ENCODE measurements at regions not wholly inside any gene's neighbourhood (a gene's known extent, or its start where the extent isn't known, plus 50 kb on each side); places are given as distances from the start of the nearest gene placed in this dataset.

GRCh38 chr6:79780881-79781280 is 149.8 kb downstream of the SH3BGRL2 start:
- TF ChIP-seq CTCF (IDR thresholded peaks at IDR 0.05) (no peak), REST (IDR thresholded peaks at IDR 0.05; ENCODE audit: low read depth, low read length) (no peak), EZH2phosphoT487 (IDR thresholded peaks at IDR 0.05; ENCODE audit: borderline replicate concordance, low read depth) (no peak), EP300 (IDR thresholded peaks at IDR 0.05; ENCODE audit: borderline replicate concordance in 1 of 2, low read depth in 1 of 2, low read length in 1 of 2) (no peak), RCOR1 (IDR thresholded peaks at IDR 0.05; ENCODE audit: low read length) (no peak), YY1 (IDR thresholded peaks at IDR 0.05; ENCODE audit: low read depth) (no peak), SMC3 (IDR thresholded peaks at IDR 0.05; ENCODE audit: low read depth, low read length) (no peak), MAX (IDR thresholded peaks at IDR 0.05; ENCODE audit: low read depth) (no peak), USF2 (IDR thresholded peaks at IDR 0.05; ENCODE audit: borderline replicate concordance, low read depth, low read length) (no peak), GABPA (IDR thresholded peaks at IDR 0.05; ENCODE audit: low read depth) (no peak), SIN3A (IDR thresholded peaks at IDR 0.05; ENCODE audit: borderline replicate concordance, low read depth, low read length) (no peak), USF1 (IDR thresholded peaks at IDR 0.05; ENCODE audit: borderline replicate concordance, low read depth) (no peak), ELF1 (IDR thresholded peaks at IDR 0.05) (no peak)

Data from SK-N-SH (cell line).